NCI-H187 (cell line): ENCODE measurements at regions not wholly inside any gene's neighbourhood (a gene's known extent, or its start where the extent isn't known, plus 50 kb on each side); places are given as distances from the start of the nearest gene placed in this dataset.

ENCODE experiments used
- DNase-seq, 2 experiments: peaks; one replicate each; lab custom pipeline; 2025; lab: John Stamatoyannopoulos, UW

GRCh38 chr2:164090533-164090932, 354.7 kb upstream of the FIGN start:
- no peak for DNase-seq

DNA sequence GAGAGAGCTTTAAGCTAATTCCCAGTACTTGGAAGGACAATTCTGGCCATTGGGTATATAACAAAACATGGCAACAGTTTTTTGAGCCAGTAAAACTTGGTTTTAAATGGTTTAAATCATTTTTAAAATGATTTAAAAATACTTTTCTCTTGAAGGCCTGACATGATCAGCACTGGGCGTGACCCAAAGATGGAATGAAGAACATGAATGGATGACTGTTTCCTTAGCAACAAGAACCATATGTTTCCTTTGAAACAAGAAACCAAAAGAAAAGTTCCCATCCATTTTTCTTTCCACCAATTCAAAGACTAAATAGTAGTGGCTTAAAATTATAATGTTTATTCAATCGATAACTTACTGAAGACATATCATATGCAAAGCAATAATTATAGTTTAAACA, 348.3 kb upstream of the FIGN start:
- no peak for DNase-seq

DNA sequence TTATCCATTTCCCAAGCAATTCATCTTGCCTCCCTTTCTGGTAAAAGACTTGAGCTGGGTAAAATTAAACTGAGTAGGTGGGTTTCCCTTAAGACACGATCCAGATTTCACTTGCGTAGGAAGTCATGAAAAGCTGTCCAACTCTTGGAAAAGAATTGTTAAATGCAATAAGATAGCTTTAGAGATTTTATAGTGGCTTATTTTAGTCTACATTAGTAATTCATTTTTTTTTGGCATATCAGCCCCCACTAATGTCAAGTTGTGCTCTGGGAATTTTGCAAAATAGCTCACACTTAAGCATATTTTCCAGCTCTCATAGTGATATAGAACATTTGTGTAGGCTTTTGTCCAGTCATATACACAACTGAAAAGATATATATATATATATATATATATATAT, 344.7 kb upstream of the FIGN start:
- DNase-seq, result no peak

DNA sequence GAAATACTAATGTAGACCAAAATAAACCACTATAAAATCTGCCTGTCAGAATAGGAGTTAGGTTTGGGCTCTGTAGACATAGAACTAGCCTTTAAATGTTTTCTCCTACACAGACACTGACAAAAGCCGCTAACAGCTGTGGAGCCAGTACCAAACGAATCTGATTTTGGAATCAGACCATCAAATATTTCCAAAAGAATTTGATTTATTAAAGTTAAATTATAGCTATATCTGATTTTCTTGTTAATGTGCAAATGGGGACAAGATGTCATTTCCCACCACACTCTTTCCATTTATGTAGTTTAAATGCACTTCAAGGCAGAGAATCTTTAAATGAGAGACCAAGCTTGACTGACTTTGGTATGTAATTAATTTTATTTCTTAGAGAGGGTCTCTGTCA, 343.4 kb upstream of the FIGN start:
- no peak for DNase-seq

DNA sequence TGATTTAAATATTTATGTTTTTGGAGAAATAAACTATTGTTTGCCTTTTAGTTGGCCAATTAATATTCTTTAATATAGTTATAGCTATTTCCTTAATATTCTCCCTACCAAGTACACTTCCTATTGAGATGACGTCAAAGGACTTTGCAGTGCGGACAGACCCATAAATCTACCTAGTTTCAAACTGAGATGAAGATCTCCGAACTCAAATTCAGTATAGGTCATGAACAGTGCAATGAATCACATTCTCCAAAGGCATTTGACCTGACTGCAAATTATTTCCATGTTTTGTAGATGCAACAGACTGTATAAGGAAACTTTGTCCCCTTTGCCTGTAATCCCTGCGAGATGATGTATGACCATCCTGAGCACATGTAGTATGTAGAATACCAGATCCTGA, 342.6 kb upstream of the FIGN start:
- DNase-seq, result no peak

- DNase-seq, result no peak
Observed at GRCh38 chr2:164073101-164074074, 337.6 kb upstream of the FIGN start.

GRCh38 chr2:164069540-164069939, 333.7 kb upstream of the FIGN start:
- DNase-seq, result no peak

DNA sequence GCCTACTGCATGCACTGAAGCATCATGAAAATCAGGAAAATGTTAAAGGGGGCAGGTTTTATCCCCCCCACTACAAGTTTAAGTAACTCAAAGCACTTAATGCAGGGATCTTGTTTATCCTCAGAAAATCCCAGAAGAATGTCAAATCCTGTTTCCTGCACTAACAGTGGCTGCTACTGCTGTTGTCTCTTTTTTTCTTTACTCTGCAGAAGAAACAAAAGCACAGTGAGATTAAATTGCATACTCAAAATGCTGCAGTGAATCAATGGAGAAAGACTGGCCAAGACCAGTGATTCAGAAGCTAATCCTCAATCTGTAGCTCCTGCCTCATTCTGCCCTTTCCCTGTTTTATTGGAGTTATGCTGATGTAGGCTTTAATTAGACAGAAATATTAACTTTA, 332.3 kb upstream of the FIGN start:
- no peak for DNase-seq

GRCh38 chr2:164066095-164066494, 330.3 kb upstream of the FIGN start:
- no peak for DNase-seq

GRCh38 chr2:164065038-164065437, 329.2 kb upstream of the FIGN start:
- no peak for DNase-seq

GRCh38 chr2:164061129-164061746, 325.4 kb upstream of the FIGN start:
- peak in 1 of 2 experiments; percentile 2 for DNase-seq

DNA sequence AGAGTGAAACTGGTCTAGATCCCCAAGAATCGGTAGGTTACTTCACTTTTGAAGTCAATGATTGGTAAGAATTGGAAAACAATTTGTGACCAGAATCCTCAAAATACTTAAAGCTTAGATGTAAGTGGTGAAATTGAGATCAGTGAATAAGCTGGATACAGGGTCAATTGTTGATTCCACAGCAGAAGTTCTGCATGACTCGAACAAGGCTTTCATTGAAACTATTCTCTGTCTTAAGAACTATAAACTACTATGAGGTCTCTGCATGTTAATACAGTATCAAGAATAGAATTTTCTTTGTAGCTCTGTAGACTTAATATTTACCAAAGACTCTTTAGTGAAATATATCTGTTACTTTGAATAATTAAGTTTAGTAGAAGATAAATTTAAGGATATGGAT, 324.2 kb upstream of the FIGN start:
- no peak for DNase-seq

DNA sequence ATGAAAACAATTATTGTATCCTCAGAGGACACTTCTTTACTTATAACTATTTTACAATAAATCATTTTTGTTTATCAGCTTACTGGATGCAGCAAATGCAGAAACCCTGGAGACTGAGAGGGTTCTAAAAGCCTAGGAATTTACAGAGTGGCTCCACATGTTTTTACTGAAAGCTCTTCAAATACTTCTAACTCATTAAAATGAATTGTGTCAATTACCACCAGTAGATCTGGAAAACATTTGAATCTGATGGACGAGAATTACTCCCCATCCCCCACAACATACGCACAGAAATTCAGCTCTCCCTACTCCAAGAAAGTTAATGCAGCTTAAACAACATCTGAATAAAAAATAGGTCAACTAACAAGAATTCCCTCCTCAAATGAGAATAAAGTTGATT, 319.8 kb upstream of the FIGN start:
- no peak for DNase-seq

DNA sequence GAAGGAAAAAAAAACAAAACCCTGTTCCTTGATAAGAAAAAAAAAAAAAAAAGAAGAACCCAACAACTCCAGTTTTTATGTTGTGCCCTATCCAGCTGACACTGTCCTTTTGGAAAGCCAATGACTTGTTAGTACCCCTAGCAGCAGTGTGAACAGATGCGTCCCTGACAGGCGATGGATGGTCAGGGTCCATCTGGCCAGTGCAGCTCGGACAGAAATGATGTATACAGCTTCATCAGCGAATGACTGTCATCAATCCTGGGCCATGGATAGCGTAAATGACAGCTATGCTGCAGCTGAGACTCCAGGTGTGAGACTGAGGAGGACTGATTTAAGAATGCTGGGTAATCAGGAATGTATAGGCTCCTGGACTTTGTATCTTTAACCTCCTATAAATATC, 318.8 kb upstream of the FIGN start:
- no peak for DNase-seq

DNA sequence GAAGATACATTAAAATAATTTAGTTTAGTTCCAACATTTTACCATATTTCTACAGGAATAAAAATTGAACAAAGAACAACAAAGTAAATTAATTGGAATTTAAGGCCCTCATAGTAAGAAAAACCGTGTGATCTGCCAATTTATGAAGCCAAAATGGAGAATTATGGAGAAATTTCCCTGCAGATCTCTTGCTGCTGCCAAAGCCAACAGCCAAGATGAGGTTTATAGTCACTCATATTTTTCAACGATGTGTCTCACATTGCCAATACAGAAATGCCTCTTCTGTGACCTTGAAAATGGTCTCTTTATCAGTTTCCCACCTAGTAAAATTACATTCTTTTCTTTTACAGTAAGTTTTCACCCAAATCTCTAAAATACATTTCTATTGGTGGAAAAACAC, 317.2 kb upstream of the FIGN start:
- no peak for DNase-seq

GRCh38 chr2:164052006-164052405, 316.2 kb upstream of the FIGN start:
- DNase-seq, result no peak

GRCh38 chr2:164048729-164049128, 312.9 kb upstream of the FIGN start:
- no peak for DNase-seq

DNA sequence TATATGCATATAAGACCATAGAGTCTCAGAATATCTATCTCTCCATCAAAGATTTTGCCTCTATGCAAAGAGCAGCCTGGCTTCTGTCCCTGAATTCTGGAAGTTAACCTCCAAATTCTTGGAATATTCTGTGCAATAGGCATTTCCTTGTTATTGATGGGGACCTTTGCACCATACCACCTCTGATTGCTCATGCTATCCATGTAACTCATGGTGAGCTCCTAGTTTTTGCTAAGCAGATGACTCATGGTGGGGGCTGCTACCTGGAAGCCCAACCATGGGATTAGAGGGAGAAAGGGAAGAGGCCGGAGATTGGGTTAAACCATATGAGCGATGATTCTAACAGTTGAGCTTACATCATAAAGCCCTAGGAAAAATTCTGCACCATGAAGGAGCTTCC, 310.2 kb upstream of the FIGN start:
- no peak for DNase-seq

DNA sequence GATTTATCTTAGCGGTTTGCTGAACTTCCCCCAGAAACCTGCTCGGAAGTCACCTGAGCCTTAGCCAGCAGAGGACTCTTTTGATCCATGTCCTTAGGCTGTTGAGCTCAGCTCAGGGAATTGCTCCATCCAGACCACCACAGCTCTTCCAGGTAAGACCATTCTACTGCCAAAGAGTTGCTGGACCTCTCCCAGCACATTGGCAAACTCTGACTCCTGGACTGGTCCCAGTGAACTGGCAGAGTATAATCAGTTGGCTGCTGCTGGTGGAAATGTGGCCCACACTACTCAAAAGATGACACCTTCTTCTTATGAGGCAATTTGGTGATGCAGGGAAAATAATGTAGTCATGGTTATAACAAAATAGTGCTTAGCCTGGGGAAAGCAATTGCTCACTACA, 308.8 kb upstream of the FIGN start:
- DNase-seq, result no peak

DNA sequence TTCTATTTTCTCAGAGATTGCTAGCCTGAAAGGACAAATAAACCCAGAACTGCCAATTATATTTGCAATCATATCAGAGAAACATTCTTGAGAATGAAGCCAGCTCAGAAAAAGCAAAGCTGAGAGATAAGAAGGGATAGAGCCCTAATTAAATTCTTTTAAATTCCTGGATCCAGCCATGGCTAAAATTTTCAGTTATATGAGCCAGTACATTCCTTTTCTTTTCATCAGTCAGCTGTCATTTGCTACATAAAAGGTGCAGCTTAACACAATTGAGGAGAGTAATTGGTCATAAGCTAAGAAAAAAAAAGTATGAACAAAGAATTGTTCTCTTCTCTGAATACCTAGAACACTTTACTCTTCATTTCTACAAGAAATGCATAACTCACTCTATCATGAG, 303.5 kb upstream of the FIGN start:
- DNase-seq, result no peak

DNA sequence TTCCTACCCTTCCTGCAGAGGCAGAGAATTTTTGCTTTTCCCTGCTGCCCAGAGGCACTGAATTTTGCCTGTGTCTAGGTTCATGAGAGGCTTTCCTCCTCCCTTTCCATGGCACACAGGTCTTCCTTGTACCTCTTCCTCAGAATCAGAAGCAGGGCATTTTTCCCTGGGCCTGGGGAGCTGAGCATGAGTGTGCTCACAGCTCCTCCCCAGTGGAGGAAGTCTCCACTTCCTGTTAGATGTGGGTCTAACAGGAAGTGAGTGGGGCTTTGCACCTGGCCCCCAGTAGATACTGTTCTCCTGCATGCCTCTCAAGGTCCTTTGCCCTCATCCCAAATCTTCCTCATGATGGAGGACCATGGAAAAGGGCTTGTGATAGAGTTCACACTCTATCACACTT, 297.2 kb upstream of the FIGN start:
- no peak for DNase-seq

DNA sequence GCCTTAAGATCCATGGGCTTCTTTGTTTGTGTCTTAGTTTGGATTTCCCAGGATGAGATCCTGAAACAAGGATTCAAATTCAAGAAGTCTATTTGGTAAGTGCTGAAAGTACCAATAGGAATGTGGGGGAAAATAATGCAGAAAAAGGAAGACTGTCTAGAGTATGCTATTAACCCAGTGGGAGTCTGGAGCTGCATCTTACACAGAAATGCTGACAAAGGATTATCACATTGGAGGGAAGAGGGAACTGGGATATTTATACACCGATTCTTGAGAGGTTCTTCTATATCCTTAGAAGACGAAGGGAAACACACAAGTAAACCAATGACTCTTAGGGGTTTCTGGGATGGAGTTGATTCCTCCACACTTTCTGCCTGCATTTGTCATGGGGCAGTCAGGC, 294.8 kb upstream of the FIGN start:
- no peak for DNase-seq

- DNase-seq, result no peak
Observed at GRCh38 chr2:164028814-164029534, 293.2 kb upstream of the FIGN start.
